GM12878 (cell line): ENCODE measurements at regions not wholly inside any gene's neighbourhood (a gene's known extent, or its start where the extent isn't known, plus 50 kb on each side); places are given as distances from the start of the nearest gene placed in this dataset.

Source experiments
- CBX3 ChIP-seq: fragments of 200-600 bp; sonication (generic); IDR thresholded peaks from 2 replicates; pipeline ENCODE4 v1.6.1; 2016; ENCODE audit warnings: low read depth, borderline replicate concordance
- CBX5 ChIP-seq: sonication (generic); IDR thresholded peaks from 2 replicates; pipeline ENCODE4 v1.6.1; 2016; ENCODE audit warnings: low read depth, moderate library complexity, mild to moderate bottlenecking, inconsistent platforms
- CTCF ChIP-seq, 3 experiments: IDR thresholded peaks in 2 of 3; conservative IDR thresholded peaks in 1 of 3; 2 replicates each; pipeline ENCODE4 v1.5.1; 2011; ENCODE audit warnings: low read depth in 3 of 3, low read length in 3 of 3, mild to moderate bottlenecking in 3 of 3, control low read depth in 2 of 3, moderate library complexity in 2 of 3, inconsistent platforms in 1 of 3, mixed read lengths in 1 of 3; ENCODE audit not compliant: control insufficient read depth in 2 of 3, insufficient read depth in 1 of 3; ENCODE audit errors: extremely low read depth in 1 of 3
- CUX1 ChIP-seq: IDR thresholded peaks from 2 replicates; pipeline ENCODE4 v1.6.1; 2012; ENCODE audit warnings: improper control_type of control experiment, low read depth, low read length; ENCODE audit not compliant: insufficient replicate concordance
- EP300 ChIP-seq, 2 experiments: fragments of 150-350 bp in 1 of 2; IDR thresholded peaks; 2 replicates each; pipeline ENCODE4 v1.6.1; 2011 to 2012; ENCODE audit warnings: low read depth in 2 of 2, low read length in 2 of 2, borderline replicate concordance in 1 of 2, improper control_type of control experiment in 1 of 2, inconsistent platforms in 1 of 2; ENCODE audit not compliant: control insufficient read depth in 1 of 2
- IRF3 ChIP-seq: fragments of 450-650 bp; IDR thresholded peaks from 2 replicates; pipeline ENCODE4 v1.6.1; 2014; ENCODE audit warnings: mild to moderate bottlenecking
- MAX ChIP-seq: IDR thresholded peaks from 2 replicates; pipeline ENCODE4 v1.6.1; 2012; ENCODE audit warnings: low read depth, low read length, improper control_type of control experiment
- MYC ChIP-seq: IDR thresholded peaks from 2 replicates; pipeline ENCODE4 v1.6.1; 2011; ENCODE audit warnings: mild to moderate bottlenecking, low read length, moderate library complexity, inconsistent platforms; ENCODE audit not compliant: insufficient read depth, insufficient replicate concordance, insufficient read length, severe bottlenecking
- PML ChIP-seq: IDR thresholded peaks from 2 replicates; pipeline ENCODE4 v1.6.1; 2012; ENCODE audit warnings: low read length, inconsistent platforms
- POLR2AphosphoS5 ChIP-seq: IDR thresholded peaks from 2 replicates; pipeline ENCODE4 v1.6.1; 2011; ENCODE audit warnings: mild to moderate bottlenecking, low read length, inconsistent platforms
- REST ChIP-seq: IDR thresholded peaks from 2 replicates; pipeline ENCODE4 v1.6.1; 2012; ENCODE audit warnings: mild to moderate bottlenecking, low read depth, low read length
- SREBF1 ChIP-seq: IDR thresholded peaks from 2 replicates; pipeline ENCODE4 v1.6.1; 2012; ENCODE audit warnings: mild to moderate bottlenecking, low read length
- TCF12 ChIP-seq: IDR thresholded peaks from 2 replicates; pipeline ENCODE4 v1.6.1; 2011; ENCODE audit warnings: low read depth, mild to moderate bottlenecking, low read length
- USF2 ChIP-seq: IDR thresholded peaks from 2 replicates; pipeline ENCODE4 v1.6.1; 2011; ENCODE audit warnings: low read depth, low read length, improper control_type of control experiment, borderline replicate concordance

GRCh38 chr2:226017107-226017506 is 617.6 kb downstream of the NYAP2 start:
- no peak for TF ChIP-seq EP300 (IDR thresholded peaks at IDR 0.05; ENCODE audit: borderline replicate concordance in 1 of 2, control insufficient read depth in 1 of 2, low read depth in 2 of 2, low read length in 2 of 2)
- no peak for TF ChIP-seq USF2
- TF ChIP-seq CTCF (IDR thresholded peaks at IDR 0.05 in 2 of 3, conservative IDR thresholded peaks at IDR 0.05 in 1 of 3; ENCODE audit: control insufficient read depth in 2 of 3, extremely low read depth in 1 of 3, insufficient read depth in 1 of 3, low read depth in 3 of 3, low read length in 3 of 3) = no peak
- TF ChIP-seq MAX = no peak
- no peak for TF ChIP-seq MYC
- no peak for TF ChIP-seq CBX3
- no peak for TF ChIP-seq CBX5
- no peak for TF ChIP-seq CUX1
- no peak for TF ChIP-seq TCF12
- TF ChIP-seq SREBF1 = no peak
- no peak for TF ChIP-seq IRF3
- no peak for TF ChIP-seq PML
- no peak for TF ChIP-seq REST
- TF ChIP-seq POLR2AphosphoS5 = no peak
